GM12874 (cell line): ENCODE measurements at regions not wholly inside any gene's neighbourhood (a gene's known extent, or its start where the extent isn't known, plus 50 kb on each side); places are given as distances from the start of the nearest gene placed in this dataset.

ENCODE experiments used
- TF ChIP-seq, protein P1 (sequence below): IDR thresholded peaks from 2 replicates; pipeline ENCODE4 v1.5.1; 2011; ENCODE audit warnings: low read depth, mild to moderate bottlenecking, control low read depth, low read length, moderate library complexity; ENCODE audit not compliant: insufficient read depth

DNA sequence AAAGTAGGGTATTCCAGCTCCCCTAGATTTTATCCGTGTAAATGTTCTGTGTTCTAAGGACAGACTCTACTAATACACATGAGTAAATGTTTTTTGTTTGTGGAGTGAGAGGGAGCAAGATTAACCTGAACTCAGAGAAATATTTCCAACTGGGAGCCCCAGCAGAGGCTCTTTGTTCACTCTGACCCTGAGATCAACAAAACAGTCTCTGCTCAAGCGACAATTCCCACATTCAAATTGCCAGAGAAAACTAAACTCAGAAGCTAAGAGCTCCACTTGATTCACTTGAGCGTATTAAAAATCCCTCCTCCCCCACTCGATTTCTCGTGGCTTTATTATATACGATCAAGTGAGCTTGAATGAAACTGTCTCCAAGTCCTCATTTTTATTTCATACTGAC is 413.9 kb upstream of the JARID2 start:
- TF ChIP-seq, protein P1, sequence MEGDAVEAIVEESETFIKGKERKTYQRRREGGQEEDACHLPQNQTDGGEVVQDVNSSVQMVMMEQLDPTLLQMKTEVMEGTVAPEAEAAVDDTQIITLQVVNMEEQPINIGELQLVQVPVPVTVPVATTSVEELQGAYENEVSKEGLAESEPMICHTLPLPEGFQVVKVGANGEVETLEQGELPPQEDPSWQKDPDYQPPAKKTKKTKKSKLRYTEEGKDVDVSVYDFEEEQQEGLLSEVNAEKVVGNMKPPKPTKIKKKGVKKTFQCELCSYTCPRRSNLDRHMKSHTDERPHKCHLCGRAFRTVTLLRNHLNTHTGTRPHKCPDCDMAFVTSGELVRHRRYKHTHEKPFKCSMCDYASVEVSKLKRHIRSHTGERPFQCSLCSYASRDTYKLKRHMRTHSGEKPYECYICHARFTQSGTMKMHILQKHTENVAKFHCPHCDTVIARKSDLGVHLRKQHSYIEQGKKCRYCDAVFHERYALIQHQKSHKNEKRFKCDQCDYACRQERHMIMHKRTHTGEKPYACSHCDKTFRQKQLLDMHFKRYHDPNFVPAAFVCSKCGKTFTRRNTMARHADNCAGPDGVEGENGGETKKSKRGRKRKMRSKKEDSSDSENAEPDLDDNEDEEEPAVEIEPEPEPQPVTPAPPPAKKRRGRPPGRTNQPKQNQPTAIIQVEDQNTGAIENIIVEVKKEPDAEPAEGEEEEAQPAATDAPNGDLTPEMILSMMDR = no peak

DNA sequence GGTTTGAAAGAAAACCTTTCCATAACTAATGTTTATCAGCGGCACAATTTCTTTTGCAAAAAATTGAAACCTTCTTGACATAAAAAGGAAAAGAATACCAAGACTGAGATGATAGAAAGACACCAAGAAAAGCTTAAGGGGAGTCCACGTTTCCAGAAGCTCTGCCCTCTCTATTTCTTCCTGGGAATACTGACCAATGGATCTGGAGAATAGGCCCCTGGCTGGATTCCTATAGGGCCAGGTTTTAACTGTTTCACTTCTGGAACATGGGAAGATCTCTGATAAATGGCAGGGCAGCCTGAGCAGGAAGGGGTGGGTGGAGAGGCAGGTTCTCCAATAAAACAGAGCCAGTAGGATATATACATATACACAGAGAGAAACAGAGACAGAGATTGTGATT is 413.4 kb upstream of the JARID2 start:
- TF ChIP-seq, protein P1 = no peak

DNA sequence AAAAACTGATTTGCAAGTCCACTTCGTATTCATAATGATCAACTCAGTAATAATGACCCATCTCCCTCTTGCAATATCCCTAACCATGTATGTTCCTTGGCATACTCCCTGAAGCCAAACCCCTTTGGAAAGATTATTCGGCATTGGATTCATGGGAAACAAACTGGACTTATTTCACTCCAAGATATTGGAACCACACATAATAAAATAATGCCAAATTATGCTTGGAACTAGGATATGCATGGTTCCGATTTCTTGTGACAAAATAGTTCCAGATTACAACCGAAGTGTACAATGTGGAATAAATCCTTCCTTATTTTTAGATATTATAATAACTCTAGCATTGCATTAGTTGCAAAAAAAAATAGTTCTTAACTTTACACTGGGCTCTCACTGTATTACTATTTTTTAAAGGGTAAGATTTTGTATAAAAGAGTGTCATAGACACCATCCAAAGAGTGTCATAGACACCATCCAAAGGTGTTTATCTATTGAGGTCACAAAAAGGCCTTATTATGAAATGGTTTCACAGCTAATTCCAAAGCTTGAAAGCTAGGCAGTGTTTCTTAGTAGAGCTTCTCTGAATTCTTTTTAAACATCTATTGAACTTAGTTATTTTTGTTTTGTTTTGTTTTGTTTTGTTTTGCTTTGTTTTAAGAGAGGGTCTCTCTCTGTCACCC is 410.9 kb upstream of the JARID2 start:
- TF ChIP-seq, protein P1 = no peak

DNA sequence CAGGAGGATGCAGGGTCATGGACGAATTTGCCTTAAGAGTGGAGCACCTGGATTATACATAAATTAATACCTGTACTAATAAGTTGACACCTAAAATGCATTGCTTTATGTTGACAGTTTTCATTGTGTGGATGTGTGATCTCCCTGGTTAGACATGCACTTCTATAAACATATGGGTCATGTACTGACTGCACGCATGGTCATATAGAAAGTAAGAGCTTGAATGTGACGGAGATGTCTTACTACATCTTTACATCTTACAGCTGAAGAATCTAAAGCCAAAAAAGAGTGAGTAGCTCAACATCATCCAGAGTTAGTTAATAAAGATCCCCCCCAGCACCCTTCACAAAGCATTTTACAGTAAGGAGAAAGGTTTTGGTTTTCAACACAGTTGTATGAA is 408.4 kb upstream of the JARID2 start:
- TF ChIP-seq, protein P1 = no peak

DNA sequence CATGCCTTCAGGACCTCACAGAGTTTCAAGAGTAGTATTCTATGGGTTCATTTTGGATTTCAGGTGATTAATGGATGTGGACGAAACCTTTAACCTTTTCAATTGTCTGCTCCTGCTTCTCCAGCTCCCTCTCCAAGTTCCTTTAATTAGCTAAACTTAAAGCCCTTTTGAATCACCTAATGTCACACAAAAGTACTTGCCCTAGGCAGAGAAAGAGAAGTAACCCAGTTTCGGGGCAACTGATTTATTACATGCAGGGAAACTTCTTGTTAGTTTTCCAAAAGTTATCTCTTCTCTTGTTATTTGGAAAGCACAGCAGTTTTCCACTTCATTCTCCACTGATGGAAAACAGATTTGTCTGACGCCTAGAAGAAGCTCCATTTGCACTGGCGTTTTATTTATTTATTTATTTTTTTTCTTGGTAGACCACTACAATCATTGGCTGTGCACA is 407.7 kb upstream of the JARID2 start:
- TF ChIP-seq, protein P1 = no peak

DNA sequence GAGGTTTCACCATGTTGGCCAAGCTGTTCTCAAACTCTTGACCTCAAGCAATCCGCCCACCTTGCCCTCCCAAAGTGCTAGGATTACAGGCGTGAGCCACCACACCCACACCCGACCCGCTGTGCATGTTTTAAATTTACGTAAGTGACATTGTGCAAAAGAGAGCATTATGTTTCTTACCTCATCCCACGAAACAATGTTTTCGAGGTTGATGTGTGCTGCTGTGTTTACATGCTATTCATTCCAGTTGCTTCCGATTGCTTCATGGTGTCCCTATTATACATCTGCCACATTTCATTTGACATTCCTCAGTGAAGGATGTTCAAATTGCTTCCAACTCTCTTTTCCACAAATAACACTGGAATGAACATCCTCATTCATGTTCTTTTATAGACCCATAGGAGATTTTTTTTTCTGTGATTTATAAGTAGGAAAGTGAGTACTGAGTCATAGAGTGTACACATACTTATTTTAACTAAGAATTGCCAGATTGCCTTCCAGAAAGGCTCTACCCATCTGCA is 403.9 kb upstream of the JARID2 start:
- TF ChIP-seq, protein P1 = no peak

DNA sequence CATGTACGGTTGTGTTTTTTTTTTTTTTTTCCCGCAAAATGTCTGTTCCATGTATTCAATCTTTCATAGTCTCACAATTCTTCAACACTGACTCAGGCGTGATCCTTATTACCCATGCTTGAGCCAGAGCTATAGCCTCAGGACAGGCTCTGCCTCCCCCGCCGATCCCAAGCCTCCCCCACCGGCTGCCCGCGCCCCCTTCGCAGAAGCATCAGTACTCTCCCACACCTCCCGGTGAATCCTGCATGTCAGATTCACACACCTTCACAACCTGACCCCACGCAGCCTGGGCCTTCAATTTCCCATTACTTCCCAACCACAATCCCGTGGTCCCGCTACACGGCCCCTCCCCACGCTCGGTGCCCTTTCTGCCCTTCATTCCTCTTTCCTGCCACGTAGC is 401.5 kb upstream of the JARID2 start:
- TF ChIP-seq, protein P1 = no peak
